ENCODE measurements at regions not wholly inside any gene's neighbourhood (a gene's known extent, or its start where the extent isn't known, plus 50 kb on each side); places are given as distances from the start of the nearest gene placed in this dataset.

- no peak for DNase-seq
These were observed 1494.6 kb downstream of the TBC1D22A start for GRCh38 chr22:48256776-48257684.

- no peak for DNase-seq
These were observed 1493.7 kb downstream of the TBC1D22A start for GRCh38 chr22:48256041-48256739.

- no peak for DNase-seq
These were observed 1491.9 kb downstream of the TBC1D22A start for GRCh38 chr22:48254311-48254873.

GRCh38 chr22:48253573-48253972 lies 1491.1 kb downstream of the TBC1D22A start:
- no peak for DNase-seq

GRCh38 chr22:48253136-48253535 lies 1490.7 kb downstream of the TBC1D22A start:
- no peak for DNase-seq

- no peak for DNase-seq
These were observed 1489.2 kb downstream of the TBC1D22A start for GRCh38 chr22:48251629-48252028.

- DNase-seq, result no peak
These were observed 1488.6 kb downstream of the TBC1D22A start for GRCh38 chr22:48250937-48251530.

GRCh38 chr22:48250286-48250895 lies 1487.9 kb downstream of the TBC1D22A start:
- no peak for DNase-seq

- no peak for DNase-seq
These were observed 1487.3 kb downstream of the TBC1D22A start for GRCh38 chr22:48249713-48250268.

GRCh38 chr22:48248901-48249455 lies 1486.5 kb downstream of the TBC1D22A start:
- no peak for DNase-seq

GRCh38 chr22:48247829-48248228 lies 1485.4 kb downstream of the TBC1D22A start:
- DNase-seq, result no peak

GRCh38 chr22:48245196-48245485 lies 1482.7 kb downstream of the TBC1D22A start:
- no peak for DNase-seq

- no peak for DNase-seq
These were observed 1482.1 kb downstream of the TBC1D22A start for GRCh38 chr22:48244388-48245195.

- no peak for DNase-seq
These were observed 1480.0 kb downstream of the TBC1D22A start for GRCh38 chr22:48242461-48242864.

- DNase-seq, result no peak
These were observed 1479.2 kb downstream of the TBC1D22A start for GRCh38 chr22:48241658-48242057.

GRCh38 chr22:48240935-48241230 lies 1478.4 kb downstream of the TBC1D22A start:
- DNase-seq, result no peak

- no peak for DNase-seq
These were observed 1477.9 kb downstream of the TBC1D22A start for GRCh38 chr22:48240148-48240934.

- DNase-seq, result no peak
These were observed 1477.2 kb downstream of the TBC1D22A start for GRCh38 chr22:48239461-48240147.

GRCh38 chr22:48238966-48239365 lies 1476.5 kb downstream of the TBC1D22A start:
- DNase-seq, result no peak

GRCh38 chr22:48238284-48238915 lies 1476.0 kb downstream of the TBC1D22A start:
- DNase-seq, result no peak

All from 8988T (cell line).